IgD-negative memory B cell (primary cell): ENCODE measurements at regions not wholly inside any gene's neighbourhood (a gene's known extent, or its start where the extent isn't known, plus 50 kb on each side); places are given as distances from the start of the nearest gene placed in this dataset.

Experiments used
- H3K27ac Mint-ChIP-seq, 3 donors: one replicate each; pipeline ENCODE4 v1.8.0; 2020 to 2022; ENCODE audit warnings: mild to moderate bottlenecking in 3 of 3, mixed read lengths in 3 of 3, moderate library complexity in 1 of 3
- H3K27me3 Mint-ChIP-seq: one replicate; pipeline ENCODE4 v1.8.0; 2021; ENCODE audit warnings: mixed read lengths
- H3K36me3 Mint-ChIP-seq: one replicate; pipeline ENCODE4 v1.8.0; 2020; ENCODE audit warnings: mild to moderate bottlenecking, mixed read lengths
- H3K4me1 Mint-ChIP-seq, 3 donors: one replicate each; pipeline ENCODE4 v1.8.0; 2020 to 2022; ENCODE audit warnings: mixed read lengths in 3 of 3, mild to moderate bottlenecking in 1 of 3
- H3K4me3 Mint-ChIP-seq, 4 donors: one replicate each; pipeline ENCODE4 v1.8.0; 2020 to 2022; ENCODE audit warnings: mild to moderate bottlenecking in 4 of 4, mixed read lengths in 4 of 4, moderate library complexity in 3 of 4
- H3K9me3 Mint-ChIP-seq, 3 donors: one replicate each; pipeline ENCODE4 v1.8.0; 2020 to 2021; ENCODE audit warnings: mixed read lengths in 3 of 3, mild to moderate bottlenecking in 1 of 3

- H3K27me3 Mint-ChIP-seq = no peaks in the 10 kb centered on the region
- H3K9me3 Mint-ChIP-seq = no peaks in the 10 kb centered on the region
- H3K4me3 Mint-ChIP-seq = no peak overlapping the region
- H3K27ac Mint-ChIP-seq = no peak overlapping the region
- H3K4me1 Mint-ChIP-seq = no peaks in the 10 kb centered on the region
- H3K36me3 Mint-ChIP-seq = no peaks in the 10 kb centered on the region
These were observed 532.4 kb downstream of the ZNF804A start for GRCh38 chr2:185130685-185131084.

GRCh38 chr2:185132501-185133041 lies 534.2 kb downstream of the ZNF804A start:
- no peak overlapping the region for H3K4me3 Mint-ChIP-seq
- no peaks in the 10 kb centered on the region for H3K9me3 Mint-ChIP-seq
- H3K36me3 Mint-ChIP-seq = no peaks in the 10 kb centered on the region
- H3K27ac Mint-ChIP-seq = no peak overlapping the region
- H3K4me1 Mint-ChIP-seq = no peaks in the 10 kb centered on the region
- H3K27me3 Mint-ChIP-seq = no peaks in the 10 kb centered on the region

GRCh38 chr2:185137700-185138099 lies 539.4 kb downstream of the ZNF804A start:
- no peaks in the 10 kb centered on the region for H3K4me1 Mint-ChIP-seq
- H3K4me3 Mint-ChIP-seq = no peak overlapping the region
- peaks cover 0 to 4% (median 0%) of the 10 kb centered on the region in 3 donors for H3K9me3 Mint-ChIP-seq
- H3K27me3 Mint-ChIP-seq = no peaks in the 10 kb centered on the region
- no peak overlapping the region for H3K27ac Mint-ChIP-seq
- H3K36me3 Mint-ChIP-seq = peaks cover 2% of the 10 kb centered on the region

- Mint-ChIP-seq H3K27ac (no peak overlapping the region), H3K9me3 (peaks cover 0 to 4% (median 0%) of the 10 kb centered on the region in 3 donors), H3K4me3 (no peak overlapping the region), H3K36me3 (peaks cover 2% of the 10 kb centered on the region), H3K27me3 (no peaks in the 10 kb centered on the region), H3K4me1 (no peaks in the 10 kb centered on the region)
These were observed 544.3 kb downstream of the ZNF804A start for GRCh38 chr2:185142677-185143076.

- Mint-ChIP-seq H3K4me1 (no peaks in the 10 kb centered on the region), H3K27ac (no peak overlapping the region), H3K9me3 (peaks cover 0 to 4% (median 1%) of the 10 kb centered on the region in 3 donors), H3K36me3 (no peaks in the 10 kb centered on the region), H3K27me3 (no peaks in the 10 kb centered on the region), H3K4me3 (no peak overlapping the region)
These were observed 546.0 kb downstream of the ZNF804A start for GRCh38 chr2:185144159-185144919.

GRCh38 chr2:185145316-185146121 lies 547.2 kb downstream of the ZNF804A start:
- Mint-ChIP-seq H3K36me3 (no peaks in the 10 kb centered on the region), H3K4me3 (no peak overlapping the region), H3K27ac (no peak overlapping the region), H3K9me3 (peaks cover 0 to 2% (median 1%) of the 10 kb centered on the region in 3 donors), H3K4me1 (no peaks in the 10 kb centered on the region), H3K27me3 (no peaks in the 10 kb centered on the region)

GRCh38 chr2:185147361-185147760 lies 549.0 kb downstream of the ZNF804A start:
- Mint-ChIP-seq H3K4me3 (no peak overlapping the region), H3K9me3 (peaks cover 0 to 1% (median 0%) of the 10 kb centered on the region in 3 donors), H3K27ac (no peak overlapping the region), H3K27me3 (no peaks in the 10 kb centered on the region), H3K36me3 (no peaks in the 10 kb centered on the region), H3K4me1 (no peaks in the 10 kb centered on the region)

GRCh38 chr2:185152186-185152585 lies 553.9 kb downstream of the ZNF804A start:
- Mint-ChIP-seq H3K4me1 (no peaks in the 10 kb centered on the region), H3K27me3 (no peaks in the 10 kb centered on the region), H3K4me3 (no peak overlapping the region), H3K27ac (no peak overlapping the region), H3K9me3 (peaks cover 0 to 1% (median 0%) of the 10 kb centered on the region in 3 donors), H3K36me3 (no peaks in the 10 kb centered on the region)

- Mint-ChIP-seq H3K9me3 (peaks cover 0 to 3% (median 0%) of the 10 kb centered on the region in 3 donors), H3K4me3 (no peak overlapping the region), H3K27ac (no peak overlapping the region), H3K4me1 (no peaks in the 10 kb centered on the region), H3K27me3 (no peaks in the 10 kb centered on the region), H3K36me3 (no peaks in the 10 kb centered on the region)
These were observed 563.4 kb downstream of the ZNF804A start for GRCh38 chr2:185161701-185162100.

- Mint-ChIP-seq H3K4me1 (no peaks in the 10 kb centered on the region), H3K27ac (no peak overlapping the region), H3K36me3 (no peaks in the 10 kb centered on the region), H3K9me3 (peaks cover 0 to 1% (median 0%) of the 10 kb centered on the region in 3 donors), H3K27me3 (no peaks in the 10 kb centered on the region), H3K4me3 (no peak overlapping the region)
These were observed 564.3 kb upstream of the FSIP2 start for GRCh38 chr2:185174353-185174752.

GRCh38 chr2:185179743-185180142 lies 558.9 kb upstream of the FSIP2 start:
- Mint-ChIP-seq H3K36me3 (no peaks in the 10 kb centered on the region), H3K27me3 (no peaks in the 10 kb centered on the region), H3K27ac (no peak overlapping the region), H3K4me1 (no peaks in the 10 kb centered on the region), H3K4me3 (no peak overlapping the region), H3K9me3 (no peaks in the 10 kb centered on the region)

GRCh38 chr2:185181901-185182300 lies 556.7 kb upstream of the FSIP2 start:
- Mint-ChIP-seq H3K9me3 (peaks cover 0 to 2% (median 0%) of the 10 kb centered on the region in 3 donors), H3K27me3 (no peaks in the 10 kb centered on the region), H3K27ac (no peak overlapping the region), H3K4me3 (no peak overlapping the region), H3K4me1 (no peaks in the 10 kb centered on the region), H3K36me3 (no peaks in the 10 kb centered on the region)

GRCh38 chr2:185185044-185185443 lies 553.6 kb upstream of the FSIP2 start:
- H3K36me3 Mint-ChIP-seq = no peaks in the 10 kb centered on the region
- peaks cover 0 to 3% (median 1%) of the 10 kb centered on the region in 3 donors for H3K9me3 Mint-ChIP-seq
- no peak overlapping the region for H3K27ac Mint-ChIP-seq
- no peaks in the 10 kb centered on the region for H3K27me3 Mint-ChIP-seq
- H3K4me3 Mint-ChIP-seq = no peak overlapping the region
- H3K4me1 Mint-ChIP-seq = no peaks in the 10 kb centered on the region

- no peak overlapping the region for H3K4me3 Mint-ChIP-seq
- no peaks in the 10 kb centered on the region for H3K27me3 Mint-ChIP-seq
- no peaks in the 10 kb centered on the region for H3K36me3 Mint-ChIP-seq
- H3K27ac Mint-ChIP-seq = no peak overlapping the region
- peaks cover 0 to 5% (median 5%) of the 10 kb centered on the region in 3 donors for H3K9me3 Mint-ChIP-seq
- H3K4me1 Mint-ChIP-seq = no peaks in the 10 kb centered on the region
These were observed 551.2 kb upstream of the FSIP2 start for GRCh38 chr2:185187421-185187820.

- peaks cover 0 to 5% (median 5%) of the 10 kb centered on the region in 3 donors for H3K9me3 Mint-ChIP-seq
- no peaks in the 10 kb centered on the region for H3K27me3 Mint-ChIP-seq
- H3K27ac Mint-ChIP-seq = no peak overlapping the region
- H3K4me3 Mint-ChIP-seq = no peak overlapping the region
- H3K4me1 Mint-ChIP-seq = no peaks in the 10 kb centered on the region
- H3K36me3 Mint-ChIP-seq = no peaks in the 10 kb centered on the region
These were observed 549.9 kb upstream of the FSIP2 start for GRCh38 chr2:185188656-185189055.
